ENCODE measurements at regions not wholly inside any gene's neighbourhood (a gene's known extent, or its start where the extent isn't known, plus 50 kb on each side); places are given as distances from the start of the nearest gene placed in this dataset.

GRCh38 chr2:8028036-8028435, 653.8 kb upstream of the ID2 start:
- TF ChIP-seq CTCF (IDR thresholded peaks at IDR 0.05) = no peak
- no peaks in the 10 kb centered on the region for H3K36me3 Mint-ChIP-seq
- DNase-seq = no peak
- no peak overlapping the region for H3K4me3 ChIP-seq (replicated peaks in 1 of 3; ENCODE audit: low read depth in 2 of 3, low read length in 3 of 3)
- H3K4me1 ChIP-seq (ENCODE audit: control insufficient read depth in 1 of 2, insufficient read depth in 2 of 2, low read length in 2 of 2) = peaks cover 15 to 18% of the 10 kb centered on the region in 2 donors
- H3K4me1 Mint-ChIP-seq = peaks cover 20% of the 10 kb centered on the region
- peaks cover 0 to 5% (median 3%) of the 10 kb centered on the region in 3 donors for H3K27me3 Mint-ChIP-seq (ENCODE audit: low read depth in 3 of 3)
- no peak overlapping the region for H2AFZ ChIP-seq (ENCODE audit: insufficient read depth, low read depth, low read length, poor library complexity, severe bottlenecking)
- no peak overlapping the region for H3K27ac ChIP-seq (ENCODE audit: low read depth in 1 of 2, low read length in 2 of 2)
- intact Hi-C loops (cut with micrococcal nuclease) = no loop called here
- no peaks in the 10 kb centered on the region for H3K36me3 ChIP-seq (replicated peaks in 1 of 2; ENCODE audit: control insufficient read depth in 1 of 2, insufficient read depth in 2 of 2, low read length in 2 of 2)
- H3K27ac Mint-ChIP-seq = no peak overlapping the region
- WGBS (ENCODE audit: insufficient coverage) = 99% methylated on average over 21 of the region's 21 CpGs
- no peak overlapping the region for H3K4me3 Mint-ChIP-seq
- no peaks in the 10 kb centered on the region for H3K9me3 ChIP-seq (replicated peaks in 1 of 2; ENCODE audit: control insufficient read depth in 1 of 2, insufficient read depth in 1 of 2, low read length in 2 of 2)
- H3K4me2 ChIP-seq (replicated peaks; ENCODE audit: extremely low read depth, low read length, poor library complexity, severe bottlenecking) = no peak overlapping the region
- H3K79me2 ChIP-seq (ENCODE audit: insufficient read depth, low read length) = no peaks in the 10 kb centered on the region
- no peaks in the 10 kb centered on the region for H4K20me1 ChIP-seq (ENCODE audit: insufficient read depth, low read length)
- H3K9me3 Mint-ChIP-seq = peaks cover 0 to 3% (median under 1%) of the 10 kb centered on the region in 7 donors
- H3K27me3 ChIP-seq (ENCODE audit: control insufficient read depth in 2 of 2, insufficient read depth in 2 of 2, low read length in 2 of 2) = no peaks in the 10 kb centered on the region
- no peak overlapping the region for H3K9ac ChIP-seq (ENCODE audit: insufficient read depth, low read length, poor library complexity, severe bottlenecking)

- intact Hi-C loops (cut with micrococcal nuclease) = no loop called here
- no peak overlapping the region for H3K4me3 Mint-ChIP-seq
- H3K36me3 ChIP-seq (replicated peaks in 1 of 2; ENCODE audit: control insufficient read depth in 1 of 2, insufficient read depth in 2 of 2, low read length in 2 of 2) = no peaks in the 10 kb centered on the region
- H3K27me3 ChIP-seq (ENCODE audit: control insufficient read depth in 2 of 2, insufficient read depth in 2 of 2, low read length in 2 of 2) = no peaks in the 10 kb centered on the region
- no peak overlapping the region for H2AFZ ChIP-seq (ENCODE audit: insufficient read depth, low read depth, low read length, poor library complexity, severe bottlenecking)
- H3K4me1 ChIP-seq (ENCODE audit: control insufficient read depth in 1 of 2, insufficient read depth in 2 of 2, low read length in 2 of 2) = peaks cover 12 to 14% of the 10 kb centered on the region in 2 donors
- no peaks in the 10 kb centered on the region for H3K79me2 ChIP-seq (ENCODE audit: insufficient read depth, low read length)
- no peak overlapping the region for H3K9ac ChIP-seq (ENCODE audit: insufficient read depth, low read length, poor library complexity, severe bottlenecking)
- no peak overlapping the region for H3K4me2 ChIP-seq (replicated peaks; ENCODE audit: extremely low read depth, low read length, poor library complexity, severe bottlenecking)
- WGBS (ENCODE audit: insufficient coverage) = 99% methylated on average over 8 of the region's 8 CpGs
- H3K9me3 ChIP-seq (replicated peaks in 1 of 2; ENCODE audit: control insufficient read depth in 1 of 2, insufficient read depth in 1 of 2, low read length in 2 of 2) = no peaks in the 10 kb centered on the region
- H3K4me3 ChIP-seq (replicated peaks in 1 of 3; ENCODE audit: low read depth in 2 of 3, low read length in 3 of 3) = no peak overlapping the region
- peaks cover 0 to 3% (median 0%) of the 10 kb centered on the region in 7 donors for H3K9me3 Mint-ChIP-seq
- peaks cover 16% of the 10 kb centered on the region for H3K4me1 Mint-ChIP-seq
- no peaks in the 10 kb centered on the region for H3K36me3 Mint-ChIP-seq
- H3K27ac ChIP-seq (ENCODE audit: low read depth in 1 of 2, low read length in 2 of 2) = no peak overlapping the region
- H3K27me3 Mint-ChIP-seq (ENCODE audit: low read depth in 3 of 3) = peaks cover 0 to 5% (median 3%) of the 10 kb centered on the region in 3 donors
- no peak overlapping the region for H3K27ac Mint-ChIP-seq
- no peak for TF ChIP-seq CTCF (IDR thresholded peaks at IDR 0.05)
- H4K20me1 ChIP-seq (ENCODE audit: insufficient read depth, low read length) = no peaks in the 10 kb centered on the region
- DNase-seq = no peak
Measured at GRCh38 chr2:8028436-8028835, 653.4 kb upstream of the ID2 start.

All from CD14-positive monocyte (primary cell).